ENCODE measurements at regions not wholly inside any gene's neighbourhood (a gene's known extent, or its start where the extent isn't known, plus 50 kb on each side); places are given as distances from the start of the nearest gene placed in this dataset.

GRCh38 chr10:78266741-78267469 lies 233.2 kb downstream of the RPS24 start:
- H3K9me3 ChIP-seq (ENCODE audit: control insufficient read depth in 2 of 2, insufficient read depth in 1 of 2, low read depth in 1 of 2, low read length in 1 of 2), result no peaks in the 10 kb centered on the region
- 57 to 59% methylated on average over 10 of the region's 10 CpGs for WGBS, 2 donors
- H3K27ac ChIP-seq (ENCODE audit: low read depth in 2 of 2, low read length in 1 of 2), result peak overlapping the region in 1 of 2 donors; percentile 40
- no peak overlapping the region for H3K4me3 ChIP-seq (ENCODE audit: low read depth in 1 of 2, low read length in 2 of 2)
- no peaks in the 10 kb centered on the region for H3K4me1 ChIP-seq (ENCODE audit: control insufficient read depth in 2 of 2, insufficient read depth in 2 of 2, low read length in 1 of 2)
- no peaks in the 10 kb centered on the region for H3K36me3 ChIP-seq (ENCODE audit: control insufficient read depth in 2 of 2, insufficient read depth in 2 of 2, low read length in 1 of 2)
- H3K27me3 ChIP-seq (ENCODE audit: control insufficient read depth in 1 of 2, insufficient read depth in 2 of 2, low read length in 2 of 2), result no peaks in the 10 kb centered on the region

GRCh38 chr10:78267598-78267997 lies 233.9 kb downstream of the RPS24 start:
- WGBS, 2 donors, result 62 to 67% methylated on average over 3 of the region's 3 CpGs
- H3K4me1 ChIP-seq (ENCODE audit: control insufficient read depth in 2 of 2, insufficient read depth in 2 of 2, low read length in 1 of 2), result no peaks in the 10 kb centered on the region
- no peaks in the 10 kb centered on the region for H3K36me3 ChIP-seq (ENCODE audit: control insufficient read depth in 2 of 2, insufficient read depth in 2 of 2, low read length in 1 of 2)
- H3K27me3 ChIP-seq (ENCODE audit: control insufficient read depth in 1 of 2, insufficient read depth in 2 of 2, low read length in 2 of 2), result no peaks in the 10 kb centered on the region
- no peak overlapping the region for H3K4me3 ChIP-seq (ENCODE audit: low read depth in 1 of 2, low read length in 2 of 2)
- H3K9me3 ChIP-seq (ENCODE audit: control insufficient read depth in 2 of 2, insufficient read depth in 1 of 2, low read depth in 1 of 2, low read length in 1 of 2), result peaks cover 0 to 2% of the 10 kb centered on the region in 2 donors
- H3K27ac ChIP-seq (ENCODE audit: low read depth in 2 of 2, low read length in 1 of 2), result no peak overlapping the region

- WGBS, 2 donors, result 82 to 85% methylated on average over 2 of the region's 2 CpGs
- no peaks in the 10 kb centered on the region for H3K4me1 ChIP-seq (ENCODE audit: control insufficient read depth in 2 of 2, insufficient read depth in 2 of 2, low read length in 1 of 2)
- H3K36me3 ChIP-seq (ENCODE audit: control insufficient read depth in 2 of 2, insufficient read depth in 2 of 2, low read length in 1 of 2), result no peaks in the 10 kb centered on the region
- no peak overlapping the region for H3K4me3 ChIP-seq (ENCODE audit: low read depth in 1 of 2, low read length in 2 of 2)
- H3K27ac ChIP-seq (ENCODE audit: low read depth in 2 of 2, low read length in 1 of 2), result no peak overlapping the region
- H3K9me3 ChIP-seq (ENCODE audit: control insufficient read depth in 2 of 2, insufficient read depth in 1 of 2, low read depth in 1 of 2, low read length in 1 of 2), result peaks cover 0 to 2% of the 10 kb centered on the region in 2 donors
- H3K27me3 ChIP-seq (ENCODE audit: control insufficient read depth in 1 of 2, insufficient read depth in 2 of 2, low read length in 2 of 2), result no peaks in the 10 kb centered on the region
Measured at GRCh38 chr10:78269060-78269459, 235.4 kb downstream of the RPS24 start.

- H3K27me3 ChIP-seq (ENCODE audit: control insufficient read depth in 1 of 2, insufficient read depth in 2 of 2, low read length in 2 of 2), result no peaks in the 10 kb centered on the region
- H3K9me3 ChIP-seq (ENCODE audit: control insufficient read depth in 2 of 2, insufficient read depth in 1 of 2, low read depth in 1 of 2, low read length in 1 of 2), result peaks cover 0 to 2% of the 10 kb centered on the region in 2 donors
- no peaks in the 10 kb centered on the region for H3K36me3 ChIP-seq (ENCODE audit: control insufficient read depth in 2 of 2, insufficient read depth in 2 of 2, low read length in 1 of 2)
- no peak overlapping the region for H3K4me3 ChIP-seq (ENCODE audit: low read depth in 1 of 2, low read length in 2 of 2)
- no peak overlapping the region for H3K27ac ChIP-seq (ENCODE audit: low read depth in 2 of 2, low read length in 1 of 2)
- no peaks in the 10 kb centered on the region for H3K4me1 ChIP-seq (ENCODE audit: control insufficient read depth in 2 of 2, insufficient read depth in 2 of 2, low read length in 1 of 2)
Measured at GRCh38 chr10:78272329-78272728, 238.7 kb downstream of the RPS24 start.

- no peaks in the 10 kb centered on the region for H3K27me3 ChIP-seq (ENCODE audit: control insufficient read depth in 1 of 2, insufficient read depth in 2 of 2, low read length in 2 of 2)
- WGBS, 2 donors, result 65 to 68% methylated on average over 4 of the region's 4 CpGs
- peaks cover 0 to 2% of the 10 kb centered on the region in 2 donors for H3K9me3 ChIP-seq (ENCODE audit: control insufficient read depth in 2 of 2, insufficient read depth in 1 of 2, low read depth in 1 of 2, low read length in 1 of 2)
- no peak overlapping the region for H3K27ac ChIP-seq (ENCODE audit: low read depth in 2 of 2, low read length in 1 of 2)
- no peaks in the 10 kb centered on the region for H3K36me3 ChIP-seq (ENCODE audit: control insufficient read depth in 2 of 2, insufficient read depth in 2 of 2, low read length in 1 of 2)
- H3K4me3 ChIP-seq (ENCODE audit: low read depth in 1 of 2, low read length in 2 of 2), result no peak overlapping the region
- no peaks in the 10 kb centered on the region for H3K4me1 ChIP-seq (ENCODE audit: control insufficient read depth in 2 of 2, insufficient read depth in 2 of 2, low read length in 1 of 2)
Measured at GRCh38 chr10:78274491-78274890, 240.8 kb downstream of the RPS24 start.

GRCh38 chr10:78276139-78276538 lies 242.5 kb downstream of the RPS24 start:
- peaks cover 0 to 2% of the 10 kb centered on the region in 2 donors for H3K9me3 ChIP-seq (ENCODE audit: control insufficient read depth in 2 of 2, insufficient read depth in 1 of 2, low read depth in 1 of 2, low read length in 1 of 2)
- H3K36me3 ChIP-seq (ENCODE audit: control insufficient read depth in 2 of 2, insufficient read depth in 2 of 2, low read length in 1 of 2), result no peaks in the 10 kb centered on the region
- 93 to 98% methylated on average over 1 of the region's 1 CpG for WGBS, 2 donors
- no peak overlapping the region for H3K4me3 ChIP-seq (ENCODE audit: low read depth in 1 of 2, low read length in 2 of 2)
- no peak overlapping the region for H3K27ac ChIP-seq (ENCODE audit: low read depth in 2 of 2, low read length in 1 of 2)
- no peaks in the 10 kb centered on the region for H3K27me3 ChIP-seq (ENCODE audit: control insufficient read depth in 1 of 2, insufficient read depth in 2 of 2, low read length in 2 of 2)
- no peaks in the 10 kb centered on the region for H3K4me1 ChIP-seq (ENCODE audit: control insufficient read depth in 2 of 2, insufficient read depth in 2 of 2, low read length in 1 of 2)

GRCh38 chr10:78277314-78278057 lies 243.8 kb downstream of the RPS24 start:
- no peaks in the 10 kb centered on the region for H3K4me1 ChIP-seq (ENCODE audit: control insufficient read depth in 2 of 2, insufficient read depth in 2 of 2, low read length in 1 of 2)
- H3K4me3 ChIP-seq (ENCODE audit: low read depth in 1 of 2, low read length in 2 of 2), result no peak overlapping the region
- H3K27me3 ChIP-seq (ENCODE audit: control insufficient read depth in 1 of 2, insufficient read depth in 2 of 2, low read length in 2 of 2), result no peaks in the 10 kb centered on the region
- peak overlapping the region in 1 of 2 donors; percentile 37 for H3K27ac ChIP-seq (ENCODE audit: low read depth in 2 of 2, low read length in 1 of 2)
- H3K9me3 ChIP-seq (ENCODE audit: control insufficient read depth in 2 of 2, insufficient read depth in 1 of 2, low read depth in 1 of 2, low read length in 1 of 2), result no peaks in the 10 kb centered on the region
- H3K36me3 ChIP-seq (ENCODE audit: control insufficient read depth in 2 of 2, insufficient read depth in 2 of 2, low read length in 1 of 2), result no peaks in the 10 kb centered on the region
- WGBS, 2 donors, result 77 to 79% methylated on average over 11 of the region's 11 CpGs

- Histone ChIP-seq H3K4me1 (ENCODE audit: control insufficient read depth in 2 of 2, insufficient read depth in 2 of 2, low read length in 1 of 2) (no peaks in the 10 kb centered on the region), H3K9me3 (ENCODE audit: control insufficient read depth in 2 of 2, insufficient read depth in 1 of 2, low read depth in 1 of 2, low read length in 1 of 2) (no peaks in the 10 kb centered on the region), H3K4me3 (ENCODE audit: low read depth in 1 of 2, low read length in 2 of 2) (no peak overlapping the region), H3K36me3 (ENCODE audit: control insufficient read depth in 2 of 2, insufficient read depth in 2 of 2, low read length in 1 of 2) (no peaks in the 10 kb centered on the region), H3K27ac (ENCODE audit: low read depth in 2 of 2, low read length in 1 of 2) (no peak overlapping the region), H3K27me3 (ENCODE audit: control insufficient read depth in 1 of 2, insufficient read depth in 2 of 2, low read length in 2 of 2) (no peaks in the 10 kb centered on the region)
- 61 to 72% methylated on average over 6 of the region's 6 CpGs for WGBS, 2 donors
Measured at GRCh38 chr10:78278058-78278404, 244.4 kb downstream of the RPS24 start.

GRCh38 chr10:78279756-78280155 lies 246.1 kb downstream of the RPS24 start:
- Histone ChIP-seq H3K9me3 (ENCODE audit: control insufficient read depth in 2 of 2, insufficient read depth in 1 of 2, low read depth in 1 of 2, low read length in 1 of 2) (no peaks in the 10 kb centered on the region), H3K36me3 (ENCODE audit: control insufficient read depth in 2 of 2, insufficient read depth in 2 of 2, low read length in 1 of 2) (no peaks in the 10 kb centered on the region)
- 68 to 74% methylated on average over 7 of the region's 7 CpGs for WGBS, 2 donors

GRCh38 chr10:78280604-78281003 lies 246.9 kb downstream of the RPS24 start:
- no peak overlapping the region for H3K27ac ChIP-seq (ENCODE audit: low read depth in 2 of 2, low read length in 1 of 2)
- no peaks in the 10 kb centered on the region for H3K9me3 ChIP-seq (ENCODE audit: control insufficient read depth in 2 of 2, insufficient read depth in 1 of 2, low read depth in 1 of 2, low read length in 1 of 2)
- no peaks in the 10 kb centered on the region for H3K4me1 ChIP-seq (ENCODE audit: control insufficient read depth in 2 of 2, insufficient read depth in 2 of 2, low read length in 1 of 2)
- H3K27me3 ChIP-seq (ENCODE audit: control insufficient read depth in 1 of 2, insufficient read depth in 2 of 2, low read length in 2 of 2), result no peaks in the 10 kb centered on the region
- H3K36me3 ChIP-seq (ENCODE audit: control insufficient read depth in 2 of 2, insufficient read depth in 2 of 2, low read length in 1 of 2), result no peaks in the 10 kb centered on the region
- no peak overlapping the region for H3K4me3 ChIP-seq (ENCODE audit: low read depth in 1 of 2, low read length in 2 of 2)
- 89% methylated on average over 6 of the region's 6 CpGs for WGBS, 2 donors

More at GRCh38 chr10:78279756-78280155, 246.1 kb downstream of the RPS24 start:
- Histone ChIP-seq H3K4me1 (ENCODE audit: control insufficient read depth in 2 of 2, insufficient read depth in 2 of 2, low read length in 1 of 2) (no peaks in the 10 kb centered on the region), H3K27ac (ENCODE audit: low read depth in 2 of 2, low read length in 1 of 2) (no peak overlapping the region), H3K27me3 (ENCODE audit: control insufficient read depth in 1 of 2, insufficient read depth in 2 of 2, low read length in 2 of 2) (no peaks in the 10 kb centered on the region), H3K4me3 (ENCODE audit: low read depth in 1 of 2, low read length in 2 of 2) (no peak overlapping the region)

Measured in esophagus (tissue), 2 donors.